ENCODE measurements at regions not wholly inside any gene's neighbourhood (a gene's known extent, or its start where the extent isn't known, plus 50 kb on each side); places are given as distances from the start of the nearest gene placed in this dataset.

DNA sequence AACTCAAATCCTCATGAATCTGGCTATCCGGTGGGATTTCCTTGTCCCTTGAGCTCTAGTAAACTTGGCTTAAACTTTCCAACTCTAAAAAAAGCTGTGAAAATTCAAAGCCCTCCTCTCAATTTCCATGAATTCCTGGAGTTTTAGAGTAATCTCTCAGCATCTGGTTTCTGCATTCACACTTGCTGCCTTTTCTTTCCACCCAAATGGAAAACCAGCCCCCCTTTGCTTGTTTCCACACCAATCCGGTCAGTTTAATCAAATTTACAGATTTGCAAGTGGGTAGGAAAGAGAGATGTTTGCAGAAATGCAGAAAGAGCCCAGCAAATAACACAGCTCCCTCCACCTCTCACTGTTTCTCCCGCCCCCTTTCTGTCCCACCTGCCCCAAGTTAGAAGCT lies 91.1 kb downstream of the ENC1 start:
- H3K4me1 ChIP-seq (ENCODE audit: control insufficient read depth, insufficient read depth, low read length, poor library complexity, severe bottlenecking): peaks cover 32% of the 10 kb centered on the region
- H3K27ac ChIP-seq (ENCODE audit: low read depth, low read length, severe bottlenecking): no peak overlapping the region
- WGBS, 2 experiments (ENCODE audit: insufficient coverage in 2 of 2): 43 to 55% methylated on average over 2 of the region's 3 CpGs

DNA sequence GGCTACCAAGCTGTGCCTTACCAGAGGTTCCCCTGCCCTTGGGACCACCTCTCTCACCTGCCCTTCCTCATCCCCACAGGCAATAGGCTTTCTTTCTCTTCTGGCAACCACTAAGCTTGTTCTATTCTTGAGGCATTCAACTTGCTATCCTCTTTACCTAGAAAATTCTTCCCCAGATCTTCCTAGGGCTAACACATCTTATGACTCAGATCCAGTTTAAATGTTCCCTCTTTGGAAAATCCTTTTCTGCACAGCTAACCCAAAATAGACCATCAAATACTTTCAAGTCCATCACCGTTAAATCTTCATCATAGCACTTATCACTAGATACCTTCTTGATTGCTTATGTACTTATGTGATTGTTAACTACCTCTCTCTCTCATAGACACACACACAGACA lies 93.7 kb downstream of the ENC1 start:
- Histone ChIP-seq H3K27ac (ENCODE audit: low read depth, low read length, severe bottlenecking) (no peak overlapping the region), H3K36me3 (ENCODE audit: control insufficient read depth, insufficient read depth, low read length) (no peaks in the 10 kb centered on the region), H3K4me1 (ENCODE audit: control insufficient read depth, insufficient read depth, low read length, poor library complexity, severe bottlenecking) (peaks cover 47% of the 10 kb centered on the region), H3K4me3 (ENCODE audit: extremely low read depth, insufficient read depth, low read length, poor library complexity, severe bottlenecking) (no peak overlapping the region), H3K9me3 (ENCODE audit: control insufficient read depth, low read length) (no peaks in the 10 kb centered on the region)
- WGBS, 2 experiments (ENCODE audit: insufficient coverage in 2 of 2): no CpG with 5 or more reads among the region's 1 CpG

More for the DNA sequence above, 91.1 kb downstream of the ENC1 start:
- no peaks in the 10 kb centered on the region for H3K36me3 ChIP-seq (ENCODE audit: control insufficient read depth, insufficient read depth, low read length)
- no peaks in the 10 kb centered on the region for H3K9me3 ChIP-seq (ENCODE audit: control insufficient read depth, low read length)
- H3K4me3 ChIP-seq (ENCODE audit: extremely low read depth, insufficient read depth, low read length, poor library complexity, severe bottlenecking): no peak overlapping the region

GRCh38 chr5:74544811-74545210 lies 95.7 kb downstream of the ENC1 start:
- 14 to 60% methylated on average over 1 of the region's 2 CpGs for WGBS, 2 experiments (ENCODE audit: insufficient coverage in 2 of 2)

GRCh38 chr5:74543162-74543995 lies 97.1 kb downstream of the ENC1 start:
- Histone ChIP-seq H3K27ac (ENCODE audit: low read depth, low read length, severe bottlenecking) (peak overlapping the region; percentile 90), H3K4me1 (ENCODE audit: control insufficient read depth, insufficient read depth, low read length, poor library complexity, severe bottlenecking) (peaks cover 45% of the 10 kb centered on the region), H3K4me3 (ENCODE audit: extremely low read depth, insufficient read depth, low read length, poor library complexity, severe bottlenecking) (peak overlapping the region; percentile 6), H3K9me3 (ENCODE audit: control insufficient read depth, low read length) (no peaks in the 10 kb centered on the region), H3K36me3 (ENCODE audit: control insufficient read depth, insufficient read depth, low read length) (no peaks in the 10 kb centered on the region)
- 0 to 10% methylated on average over 5 to 6 of the region's 14 CpGs for WGBS, 2 experiments (ENCODE audit: insufficient coverage in 2 of 2)

More at GRCh38 chr5:74544811-74545210, 95.7 kb downstream of the ENC1 start:
- Histone ChIP-seq H3K27ac (ENCODE audit: low read depth, low read length, severe bottlenecking) (no peak overlapping the region), H3K36me3 (ENCODE audit: control insufficient read depth, insufficient read depth, low read length) (no peaks in the 10 kb centered on the region), H3K9me3 (ENCODE audit: control insufficient read depth, low read length) (no peaks in the 10 kb centered on the region), H3K4me3 (ENCODE audit: extremely low read depth, insufficient read depth, low read length, poor library complexity, severe bottlenecking) (no peak overlapping the region), H3K4me1 (ENCODE audit: control insufficient read depth, insufficient read depth, low read length, poor library complexity, severe bottlenecking) (peaks cover 54% of the 10 kb centered on the region)

DNA sequence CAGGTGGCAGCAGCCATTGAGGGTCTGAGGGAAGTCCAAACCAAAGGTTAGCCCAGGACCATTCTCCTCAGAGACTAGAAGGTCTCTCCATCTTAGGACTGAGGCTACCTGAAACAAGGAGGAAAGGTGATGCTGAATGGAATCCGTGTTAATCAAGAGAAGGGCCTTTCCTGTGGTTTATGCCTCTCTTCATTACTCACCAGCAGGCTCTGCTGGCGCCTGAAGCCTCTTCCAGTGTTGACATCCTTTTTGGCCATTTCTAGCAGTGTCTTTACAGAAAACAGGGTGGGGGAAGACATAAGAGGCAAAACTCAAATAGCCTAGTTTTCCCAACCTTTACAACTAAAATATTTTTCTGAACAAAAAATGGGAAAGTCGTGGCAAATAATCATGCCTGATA lies 98.0 kb downstream of the ENC1 start:
- no peaks in the 10 kb centered on the region for H3K36me3 ChIP-seq (ENCODE audit: control insufficient read depth, insufficient read depth, low read length)
- no peak overlapping the region for H3K27ac ChIP-seq (ENCODE audit: low read depth, low read length, severe bottlenecking)
- WGBS, 2 experiments (ENCODE audit: insufficient coverage in 2 of 2): 60 to 62% methylated on average over 1 to 2 of the region's 3 CpGs
- peaks cover 45% of the 10 kb centered on the region for H3K4me1 ChIP-seq (ENCODE audit: control insufficient read depth, insufficient read depth, low read length, poor library complexity, severe bottlenecking)
- no peaks in the 10 kb centered on the region for H3K9me3 ChIP-seq (ENCODE audit: control insufficient read depth, low read length)
- no peak overlapping the region for H3K4me3 ChIP-seq (ENCODE audit: extremely low read depth, insufficient read depth, low read length, poor library complexity, severe bottlenecking)

- Histone ChIP-seq H3K4me3 (ENCODE audit: extremely low read depth, insufficient read depth, low read length, poor library complexity, severe bottlenecking) (no peak overlapping the region), H3K27ac (ENCODE audit: low read depth, low read length, severe bottlenecking) (no peak overlapping the region), H3K9me3 (ENCODE audit: control insufficient read depth, low read length) (no peaks in the 10 kb centered on the region), H3K36me3 (ENCODE audit: control insufficient read depth, insufficient read depth, low read length) (no peaks in the 10 kb centered on the region), H3K4me1 (ENCODE audit: control insufficient read depth, insufficient read depth, low read length, poor library complexity, severe bottlenecking) (peaks cover 40% of the 10 kb centered on the region)
- 100% methylated on average over 1 of the region's 1 CpG; no CpG with 5 or more reads in 1 of the 2 experiments for WGBS, 2 experiments (ENCODE audit: insufficient coverage in 2 of 2)
These were observed 99.1 kb downstream of the ENC1 start for GRCh38 chr5:74541381-74541781.

DNA sequence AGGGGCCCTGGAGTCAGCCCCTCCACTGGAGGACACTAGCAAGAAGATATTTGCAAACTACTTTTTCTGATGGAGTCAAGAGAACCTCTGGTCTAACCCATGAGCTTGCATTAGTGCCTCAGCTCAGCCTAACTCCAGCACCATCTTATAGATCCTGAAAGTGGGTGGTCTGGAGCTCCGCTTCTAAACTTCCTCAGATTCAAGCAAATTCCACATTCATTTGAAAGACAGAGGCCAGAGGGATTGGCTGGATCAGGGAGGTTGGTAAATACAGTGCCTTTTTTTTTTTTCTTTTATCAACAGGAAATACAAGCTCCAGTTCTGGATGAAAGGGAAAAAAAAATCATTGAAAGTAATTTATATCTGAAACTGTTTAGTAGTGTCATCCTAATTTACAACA lies 99.9 kb downstream of the ENC1 start:
- H3K4me3 ChIP-seq (ENCODE audit: extremely low read depth, insufficient read depth, low read length, poor library complexity, severe bottlenecking): no peak overlapping the region
- no CpG with 5 or more reads among the region's 1 CpG for WGBS, 2 experiments (ENCODE audit: insufficient coverage in 2 of 2)
- no peaks in the 10 kb centered on the region for H3K36me3 ChIP-seq (ENCODE audit: control insufficient read depth, insufficient read depth, low read length)
- H3K27ac ChIP-seq (ENCODE audit: low read depth, low read length, severe bottlenecking): peak overlapping the region; percentile 38
- H3K9me3 ChIP-seq (ENCODE audit: control insufficient read depth, low read length): no peaks in the 10 kb centered on the region
- H3K4me1 ChIP-seq (ENCODE audit: control insufficient read depth, insufficient read depth, low read length, poor library complexity, severe bottlenecking): peaks cover 40% of the 10 kb centered on the region

DNA sequence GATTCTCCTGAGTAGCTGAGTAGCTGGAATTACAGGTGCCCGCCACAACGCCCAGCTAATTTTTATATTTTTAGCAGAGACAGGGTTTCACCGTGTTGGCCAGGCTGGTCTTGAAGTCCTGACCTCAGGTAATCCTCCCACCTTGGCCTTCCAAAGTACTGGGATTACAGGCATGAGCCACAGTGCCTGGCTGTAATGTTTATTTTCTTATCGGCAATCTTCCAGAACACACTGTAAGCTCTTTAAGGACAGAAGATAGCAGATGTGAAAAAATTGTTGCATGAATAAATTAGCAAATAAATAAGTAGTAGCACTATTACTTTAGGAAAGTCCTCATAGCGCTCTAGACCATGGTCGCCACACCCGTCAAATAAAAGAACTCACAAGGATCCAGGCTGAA lies 100.5 kb downstream of the ENC1 start:
- 71 to 83% methylated on average over 3 of the region's 7 CpGs for WGBS, 2 experiments (ENCODE audit: insufficient coverage in 2 of 2)
- no peak overlapping the region for H3K4me3 ChIP-seq (ENCODE audit: extremely low read depth, insufficient read depth, low read length, poor library complexity, severe bottlenecking)
- H3K4me1 ChIP-seq (ENCODE audit: control insufficient read depth, insufficient read depth, low read length, poor library complexity, severe bottlenecking): peaks cover 39% of the 10 kb centered on the region
- no peaks in the 10 kb centered on the region for H3K9me3 ChIP-seq (ENCODE audit: control insufficient read depth, low read length)
- peak overlapping the region; percentile 38 for H3K27ac ChIP-seq (ENCODE audit: low read depth, low read length, severe bottlenecking)
- no peaks in the 10 kb centered on the region for H3K36me3 ChIP-seq (ENCODE audit: control insufficient read depth, insufficient read depth, low read length)

DNA sequence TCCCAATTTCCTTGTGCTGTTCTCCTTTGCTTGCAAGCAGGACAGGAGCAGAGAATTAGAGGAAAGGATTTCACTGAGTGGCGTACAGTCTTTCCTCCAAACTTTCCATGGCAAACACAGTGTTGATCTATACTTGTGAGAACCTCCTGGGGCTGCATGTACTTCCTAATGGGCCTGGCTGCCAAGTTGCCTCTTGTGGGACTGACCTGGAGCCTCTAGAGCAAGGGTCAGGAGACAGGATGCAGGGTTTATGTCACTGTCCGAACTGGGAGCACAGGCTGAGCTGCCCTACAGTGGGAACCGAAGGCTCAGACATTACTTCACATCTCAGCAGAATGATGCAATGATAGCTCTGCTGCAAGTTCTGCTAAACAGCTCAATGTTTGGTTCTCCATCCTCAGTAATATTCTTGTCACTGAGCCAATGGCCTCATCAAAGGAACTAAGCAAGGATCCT lies 102.3 kb downstream of the ENC1 start:
- Histone ChIP-seq H3K27ac (ENCODE audit: low read depth, low read length, severe bottlenecking) (no peak overlapping the region), H3K4me3 (ENCODE audit: extremely low read depth, insufficient read depth, low read length, poor library complexity, severe bottlenecking) (no peak overlapping the region), H3K36me3 (ENCODE audit: control insufficient read depth, insufficient read depth, low read length) (no peaks in the 10 kb centered on the region), H3K4me1 (ENCODE audit: control insufficient read depth, insufficient read depth, low read length, poor library complexity, severe bottlenecking) (peaks cover 23% of the 10 kb centered on the region), H3K9me3 (ENCODE audit: control insufficient read depth, low read length) (peaks cover 9% of the 10 kb centered on the region)
- WGBS, 2 experiments (ENCODE audit: insufficient coverage in 2 of 2): 51 to 85% methylated on average over 3 of the region's 3 CpGs

- 71% methylated on average over 1 of the region's 1 CpG; no CpG with 5 or more reads in 1 of the 2 experiments for WGBS, 2 experiments (ENCODE audit: insufficient coverage in 2 of 2)
- Histone ChIP-seq H3K36me3 (ENCODE audit: control insufficient read depth, insufficient read depth, low read length) (no peaks in the 10 kb centered on the region), H3K9me3 (ENCODE audit: control insufficient read depth, low read length) (peaks cover 22% of the 10 kb centered on the region), H3K27ac (ENCODE audit: low read depth, low read length, severe bottlenecking) (no peak overlapping the region), H3K4me3 (ENCODE audit: extremely low read depth, insufficient read depth, low read length, poor library complexity, severe bottlenecking) (no peak overlapping the region), H3K4me1 (ENCODE audit: control insufficient read depth, insufficient read depth, low read length, poor library complexity, severe bottlenecking) (peaks cover 14% of the 10 kb centered on the region)
These were observed 103.9 kb downstream of the ENC1 start for GRCh38 chr5:74536658-74537057.

DNA sequence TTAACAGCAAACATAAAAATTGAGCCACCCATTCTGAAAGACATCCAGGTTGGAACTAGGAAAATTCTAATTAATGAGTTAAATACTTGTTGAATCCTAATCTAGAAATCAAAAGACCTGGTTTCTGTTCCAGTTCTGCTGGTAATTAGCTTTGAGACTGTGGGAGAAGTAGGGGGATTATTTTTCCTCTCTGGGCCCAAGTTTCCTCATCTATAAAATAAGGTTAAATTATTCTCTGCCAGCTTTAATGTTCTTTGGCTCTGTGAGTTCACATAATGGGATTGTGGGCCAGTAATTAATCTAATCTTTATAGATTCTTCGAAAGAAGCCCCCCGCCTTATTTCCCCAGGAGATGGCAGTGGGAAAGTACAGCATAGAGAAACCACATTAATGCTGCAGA lies 104.6 kb downstream of the ENC1 start:
- Histone ChIP-seq H3K36me3 (ENCODE audit: control insufficient read depth, insufficient read depth, low read length) (no peaks in the 10 kb centered on the region), H3K27ac (ENCODE audit: low read depth, low read length, severe bottlenecking) (no peak overlapping the region), H3K4me1 (ENCODE audit: control insufficient read depth, insufficient read depth, low read length, poor library complexity, severe bottlenecking) (peaks cover 7% of the 10 kb centered on the region), H3K9me3 (ENCODE audit: control insufficient read depth, low read length) (peaks cover 22% of the 10 kb centered on the region), H3K4me3 (ENCODE audit: extremely low read depth, insufficient read depth, low read length, poor library complexity, severe bottlenecking) (no peak overlapping the region)
- WGBS, 2 experiments (ENCODE audit: insufficient coverage in 2 of 2): 70% methylated on average over 2 of the region's 2 CpGs; no CpG with 5 or more reads in 1 of the 2 experiments

All from mesodermal cell (in vitro differentiated cells).